ENCODE measurements at regions not wholly inside any gene's neighbourhood (a gene's known extent, or its start where the extent isn't known, plus 50 kb on each side); places are given as distances from the start of the nearest gene placed in this dataset.

DNA sequence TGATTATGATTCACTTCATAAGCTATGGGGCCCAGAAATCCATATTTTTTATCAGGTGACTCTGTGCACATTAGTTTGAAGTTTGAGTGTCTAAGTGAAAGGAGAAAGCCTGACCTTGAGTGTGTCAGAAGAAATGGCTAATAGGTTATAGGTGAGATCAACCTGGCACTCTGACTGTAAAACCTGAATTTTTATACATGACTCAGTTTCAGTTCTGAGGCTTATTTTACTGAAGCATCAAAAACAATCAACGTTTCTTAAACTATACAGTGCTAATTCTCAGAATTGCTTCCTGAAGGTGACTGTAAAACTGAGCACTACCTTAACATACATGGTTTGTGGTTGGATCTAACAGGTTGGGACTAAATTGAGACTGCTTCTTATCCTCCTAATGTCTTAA is 159.4 kb upstream of the AHR start:
- TF ChIP-seq, protein P1, sequence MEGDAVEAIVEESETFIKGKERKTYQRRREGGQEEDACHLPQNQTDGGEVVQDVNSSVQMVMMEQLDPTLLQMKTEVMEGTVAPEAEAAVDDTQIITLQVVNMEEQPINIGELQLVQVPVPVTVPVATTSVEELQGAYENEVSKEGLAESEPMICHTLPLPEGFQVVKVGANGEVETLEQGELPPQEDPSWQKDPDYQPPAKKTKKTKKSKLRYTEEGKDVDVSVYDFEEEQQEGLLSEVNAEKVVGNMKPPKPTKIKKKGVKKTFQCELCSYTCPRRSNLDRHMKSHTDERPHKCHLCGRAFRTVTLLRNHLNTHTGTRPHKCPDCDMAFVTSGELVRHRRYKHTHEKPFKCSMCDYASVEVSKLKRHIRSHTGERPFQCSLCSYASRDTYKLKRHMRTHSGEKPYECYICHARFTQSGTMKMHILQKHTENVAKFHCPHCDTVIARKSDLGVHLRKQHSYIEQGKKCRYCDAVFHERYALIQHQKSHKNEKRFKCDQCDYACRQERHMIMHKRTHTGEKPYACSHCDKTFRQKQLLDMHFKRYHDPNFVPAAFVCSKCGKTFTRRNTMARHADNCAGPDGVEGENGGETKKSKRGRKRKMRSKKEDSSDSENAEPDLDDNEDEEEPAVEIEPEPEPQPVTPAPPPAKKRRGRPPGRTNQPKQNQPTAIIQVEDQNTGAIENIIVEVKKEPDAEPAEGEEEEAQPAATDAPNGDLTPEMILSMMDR (optimal IDR thresholded peaks at IDR 0.05 in 1 of 3, IDR thresholded peaks at IDR 0.05 in 1 of 3, conservative IDR thresholded peaks at IDR 0.05 in 1 of 3; ENCODE audit: extremely low read depth in 1 of 3, insufficient read depth in 2 of 3, low read length in 3 of 3): no peak
- TF ChIP-seq EZH2 (IDR thresholded peaks at IDR 0.05; ENCODE audit: low read length): no peak

Data from keratinocyte (primary cell).